HepG2 (cell line): ENCODE measurements at regions not wholly inside any gene's neighbourhood (a gene's known extent, or its start where the extent isn't known, plus 50 kb on each side); places are given as distances from the start of the nearest gene placed in this dataset.

Experiments
- ATAC-seq: fragments of 200-7000 bp; cut with Tn5 transposase; 3 replicates; pipeline ENCODE4 v1.9.1; 2020; ENCODE audit warnings: mild to moderate bottlenecking, moderate library complexity
- BruUV-seq: library from RNA; stranded (reverse); fragments of 400-500 nt; replicated peaks from 2 replicates; lab custom pipeline; 2021; lab: Mats Ljungman, UMichigan
- CTCF ChIA-PET: fragments of 300-600 bp; formaldehyde crosslinking; extraction: SDS; loops from one replicate; lab custom pipeline; 2021; ENCODE audit warnings: low total read pairs, inconsistent platforms, low intra/inter-chr PET ratio; lab: Yijun Ruan, JAX
- POLR2A ChIA-PET: fragments of 350-600 bp; sonication (Branson Sonifier 250); formaldehyde crosslinking; loops from one replicate; lab custom pipeline; 2020; ENCODE audit warnings: antibody characterized with exemption, inconsistent platforms; lab: Yijun Ruan, JAX
- DNase-seq: peaks from one replicate; pipeline ENCODE4 v3.0.0-alpha.2; 2015; ENCODE audit warnings: low spot score
- FAIRE-seq: peaks from 3 replicates; lab custom pipeline; 2011; peaks lifted over from hg19 to GRCh38; lab: Jason Lieb, UNC
- H2AFZ ChIP-seq: one replicate; pipeline ENCODE4 v1.6.1; 2011; ENCODE audit warnings: low read length, inconsistent platforms
- H3K27ac ChIP-seq: fragments of 300-600 bp; 3 replicates; pipeline ENCODE4 v1.8.0; 2011; ENCODE audit warnings: mixed run types, mild to moderate bottlenecking, mixed read lengths, low read length, inconsistent platforms; ENCODE audit not compliant: insufficient read depth; ENCODE audit errors: extremely low read length
- H3K27me3 ChIP-seq, 2 experiments: fragments of 200-600 bp in 1 of 2; 2 replicates in 1 of 2; 3 replicates in 1 of 2; pipeline versions ENCODE4 v1.6.0 to v1.8.0; 2011; ENCODE audit warnings: low read length in 2 of 2, mild to moderate bottlenecking in 2 of 2, moderate library complexity in 2 of 2, inconsistent platforms in 1 of 2; ENCODE audit not compliant: insufficient read depth in 2 of 2, control insufficient read depth in 1 of 2
- H3K36me3 ChIP-seq, 2 experiments: fragments of 200-600 bp in 1 of 2; replicated peaks in 1 of 2; 2 replicates in 1 of 2; 3 replicates in 1 of 2; pipeline versions ENCODE4 v1.5.1 to v1.8.0; 2011; ENCODE audit warnings: low read length in 2 of 2, inconsistent platforms in 1 of 2; ENCODE audit not compliant: insufficient read depth in 2 of 2, control insufficient read depth in 1 of 2
- H3K4me1 ChIP-seq: 2 replicates; pipeline ENCODE4 v1.5.1; 2012; ENCODE audit warnings: low read length, inconsistent platforms; ENCODE audit not compliant: insufficient read depth
- H3K4me2 ChIP-seq: 2 replicates; pipeline ENCODE4 v1.6.0; 2011; ENCODE audit warnings: low read depth, low read length, inconsistent platforms
- H3K4me3 ChIP-seq, 3 experiments: fragments of 200-600 bp in 1 of 3; sonication (generic), shearing (Covaris generic) in 1 of 3; replicated peaks in 1 of 3; 2 replicates each; pipeline ENCODE4 v1.5.1; 2011 to 2016; ENCODE audit warnings: low read length in 3 of 3, inconsistent platforms in 2 of 3, low read depth in 2 of 3, mild to moderate bottlenecking in 2 of 3, control low read depth in 1 of 3, mixed read lengths in 1 of 3; ENCODE audit not compliant: insufficient read depth in 1 of 3
- H3K79me2 ChIP-seq: one replicate; pipeline ENCODE4 v1.6.1; 2011; ENCODE audit warnings: low read length, inconsistent platforms; ENCODE audit not compliant: insufficient read depth
- H3K9ac ChIP-seq: 2 replicates; pipeline ENCODE4 v1.6.0; 2011; ENCODE audit warnings: mild to moderate bottlenecking, low read depth, low read length, inconsistent platforms; ENCODE audit not compliant: insufficient read depth
- H3K9me3 ChIP-seq: 2 replicates; pipeline ENCODE4 v1.5.1; 2012; ENCODE audit warnings: mild to moderate bottlenecking, low read length
- H4K20me1 ChIP-seq: 2 replicates; pipeline ENCODE4 v1.6.0; 2011; ENCODE audit warnings: inconsistent platforms, mild to moderate bottlenecking, low read length, moderate library complexity; ENCODE audit not compliant: insufficient read depth
- AKNA ChIP-seq: sonication (generic); formaldehyde crosslinking; IDR thresholded peaks from 2 replicates; pipeline ENCODE4 v1.4.0; 2020; ENCODE audit warnings: missing genetic modification reagents, borderline replicate concordance
- ARID2 ChIP-seq: sonication (generic); formaldehyde crosslinking; IDR thresholded peaks from 2 replicates; pipeline ENCODE4 v1.8.1; 2022; ENCODE audit warnings: mild to moderate bottlenecking, missing genetic modification reagents, borderline replicate concordance
- ARID5B ChIP-seq: IDR thresholded peaks from 2 replicates; pipeline ENCODE4 v1.4.0; 2020; ENCODE audit warnings: mild to moderate bottlenecking, missing genetic modification reagents
- SNAPC5 ChIP-seq: sonication (generic); formaldehyde crosslinking; IDR thresholded peaks from 2 replicates; pipeline ENCODE4 v1.8.1; 2023; ENCODE audit warnings: mild to moderate bottlenecking, missing genetic modification reagents, borderline replicate concordance
- WGBS: methylation state at CpG from one replicate; pipeline ENCODE4 v1.1.6; 2017; ENCODE audit warnings: low lambda C conversion rate; 5-methylcytosine and 5-hydroxymethylcytosine counted together
- in situ Hi-C: cut with HindIII; loops from 2 replicates; pipeline ENCODE4 v1.10.0; 2017; ENCODE audit warnings: low pct_unique_long_range_greater_than_20kb; ENCODE audit not compliant: extremely low pct_ligation_motif_present
- intact Hi-C: fragments of 100-400 bp; cut with micrococcal nuclease; formaldehyde crosslinking; loops from one replicate; pipeline ENCODE4 v1.10.0; 2022; ENCODE audit not compliant: unreplicated experiment

- TF ChIP-seq AKNA (CRISPR knock-in tag) = no peak
- TF ChIP-seq ARID2 (CRISPR knock-in tag) = no peak
- no peak for TF ChIP-seq ARID5B (CRISPR knock-in tag)
- TF ChIP-seq, all 625 proteins: peak for 0
Measured at GRCh38 chr1:5010656-5011055, 356.2 kb downstream of the AJAP1 start (continued).

DNA sequence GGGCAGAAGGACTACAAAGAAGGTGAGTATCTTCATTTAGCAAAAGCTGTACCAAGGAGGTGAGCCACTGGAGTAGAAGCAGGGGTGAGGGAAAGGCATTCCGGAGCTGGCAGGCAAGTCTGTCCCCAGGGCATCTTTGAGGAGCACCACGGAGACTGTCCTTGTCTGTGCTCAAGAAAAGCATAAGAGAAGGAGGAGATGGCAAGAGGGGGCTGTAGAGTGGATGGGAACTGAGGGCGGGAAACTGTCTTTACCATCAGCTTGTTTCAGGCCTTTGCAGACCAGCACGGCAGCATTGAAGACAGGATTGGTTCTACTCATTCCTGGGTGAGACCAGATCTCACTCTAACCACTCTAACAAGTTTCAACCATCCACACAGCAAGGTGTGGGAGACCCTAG, 355.8 kb downstream of the AJAP1 start:
- DNase-seq = no peak
- WGBS = 2% methylated on average over 4 of the region's 4 CpGs
- Histone ChIP-seq H3K9me3 (peaks cover 34% of the 10 kb centered on the region), H3K27me3 (0 out of 5 replicates have a peak, but pooled peaks cover 0 to 2% of the 10 kb centered on the region in 2 experiments), H4K20me1 (no peaks in the 10 kb centered on the region), H3K27ac (no peak overlapping the region), H3K4me1 (no peaks in the 10 kb centered on the region), H2AFZ (no peak overlapping the region), H3K4me3 (no peak overlapping the region), H3K36me3 (no peaks in the 10 kb centered on the region), H3K4me2 (no peak overlapping the region), H3K79me2 (no peaks in the 10 kb centered on the region), H3K9ac (no peak overlapping the region)
- ATAC-seq = no peak
- TF ChIP-seq SNAPC5 (CRISPR knock-in tag) = no peak
- ChIA-PET POLR2A (no interaction called here), CTCF (no interaction called here)
- intact Hi-C loops (no loop called here), in situ Hi-C loops (no loop called here)
- no peak for FAIRE-seq
- no TSS peak for BruUV-seq
